HG02678 (cell line): ENCODE measurements at regions not wholly inside any gene's neighbourhood (a gene's known extent, or its start where the extent isn't known, plus 50 kb on each side); places are given as distances from the start of the nearest gene placed in this dataset.
"Not testable (repeated sequence)": the region's sequence is repeated elsewhere in the genome, so short reads cannot be mapped to it uniquely, and the experiment has no call there.

ENCODE experiments used
- ATAC-seq: cut with Tn5 transposase; IDR thresholded peaks from one replicate; pipeline ENCODE4 v1.9.1; 2021; ENCODE audit warnings: mild to moderate bottlenecking, moderate library complexity; ENCODE audit not compliant: unreplicated experiment

DNA sequence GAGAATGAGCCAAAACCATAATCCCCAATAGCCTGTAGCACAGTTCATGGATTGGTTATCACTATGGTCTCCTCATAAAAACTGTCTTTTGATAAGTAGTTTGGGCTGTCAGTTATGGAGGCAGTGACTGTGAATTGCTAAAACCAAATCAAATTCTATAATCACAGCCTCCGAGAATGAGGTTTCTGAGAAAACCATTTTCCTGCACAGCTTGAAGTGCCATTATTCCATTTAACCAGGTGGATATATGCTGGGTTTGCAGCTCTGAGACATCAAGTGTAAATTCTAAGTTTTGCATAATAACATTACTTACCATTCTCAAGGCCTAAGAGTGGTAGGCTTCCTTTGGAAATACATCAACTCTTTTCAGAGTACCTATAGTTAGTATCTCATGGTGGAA is 485.4 kb downstream of the FRK start:
- ATAC-seq: no peak

DNA sequence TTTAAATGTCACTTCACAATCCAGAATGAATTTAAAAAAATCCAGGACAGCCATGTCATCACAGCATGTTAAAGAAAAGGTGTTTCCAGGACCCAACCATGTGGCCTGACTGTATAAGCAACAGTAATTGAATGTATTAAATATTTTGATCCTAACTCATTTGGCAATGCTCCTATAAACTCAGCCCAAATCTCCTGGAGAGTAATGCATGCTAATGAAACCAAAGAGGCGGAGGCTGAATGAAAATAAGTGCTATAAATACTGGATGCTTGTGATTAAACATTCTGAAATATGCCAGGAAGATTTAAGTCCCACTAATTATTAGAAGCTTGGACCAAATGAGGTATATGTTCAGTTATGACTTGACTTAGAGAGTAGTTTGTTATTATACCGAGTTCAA is 486.8 kb downstream of the FRK start:
- no peak for ATAC-seq

DNA sequence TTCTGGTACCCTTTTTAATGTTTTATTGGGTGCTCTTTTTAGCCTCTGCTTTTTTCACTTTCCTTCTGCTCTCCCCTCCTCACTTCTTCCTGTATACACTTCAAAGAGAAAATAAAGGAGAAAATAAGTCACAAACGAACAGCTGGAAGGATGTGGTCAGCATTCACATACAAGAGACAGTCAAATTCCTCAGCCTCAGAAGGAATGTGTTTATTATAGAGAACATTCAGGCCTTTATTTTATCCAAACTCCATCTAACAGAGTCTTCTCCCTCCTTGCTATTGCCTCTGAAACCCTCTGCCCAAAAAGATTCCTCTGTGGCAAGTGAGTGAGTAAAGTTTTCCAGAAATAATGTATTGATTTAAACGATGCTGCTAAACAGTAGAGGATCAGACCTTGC is 490.4 kb downstream of the FRK start:
- no peak for ATAC-seq

DNA sequence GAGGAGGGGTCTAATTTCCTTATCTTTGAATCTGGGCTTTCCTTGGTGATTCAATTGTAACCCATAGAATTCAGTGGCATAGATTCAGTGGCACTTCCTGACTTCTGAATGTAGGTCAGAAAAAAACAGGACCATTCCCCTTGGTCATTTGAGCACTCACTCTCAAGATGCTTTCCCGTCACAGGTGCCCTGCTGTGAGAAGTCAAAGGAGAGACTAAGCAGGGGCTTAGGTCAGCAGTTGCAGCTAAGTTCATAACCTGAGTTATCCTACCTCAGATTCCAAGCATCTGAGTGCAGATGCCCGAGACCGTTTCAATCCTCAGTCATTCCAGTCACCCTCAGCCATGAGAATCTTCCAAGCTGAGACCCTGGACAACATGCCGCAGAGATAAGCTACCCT is 506.6 kb downstream of the FRK start:
- ATAC-seq: no peak

DNA sequence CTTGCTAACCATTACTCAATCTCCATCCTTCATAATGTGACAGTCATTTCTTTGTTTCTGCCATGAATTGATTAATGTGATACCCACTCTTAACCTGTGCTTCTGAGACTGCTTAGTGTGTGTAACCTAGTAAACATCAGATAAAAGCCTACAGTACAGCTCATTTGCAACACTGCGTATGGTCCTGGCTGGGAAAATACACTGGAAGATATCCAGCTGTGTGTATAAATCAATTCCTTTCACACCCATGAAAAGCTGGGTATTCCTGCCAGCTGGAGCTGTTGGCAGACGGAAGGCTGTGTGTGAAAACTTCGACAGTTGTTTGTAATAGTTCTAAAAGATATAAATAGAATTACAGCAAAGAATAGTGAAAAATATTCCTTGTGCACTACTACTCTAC is 509.2 kb downstream of the FRK start:
- ATAC-seq: no peak

DNA sequence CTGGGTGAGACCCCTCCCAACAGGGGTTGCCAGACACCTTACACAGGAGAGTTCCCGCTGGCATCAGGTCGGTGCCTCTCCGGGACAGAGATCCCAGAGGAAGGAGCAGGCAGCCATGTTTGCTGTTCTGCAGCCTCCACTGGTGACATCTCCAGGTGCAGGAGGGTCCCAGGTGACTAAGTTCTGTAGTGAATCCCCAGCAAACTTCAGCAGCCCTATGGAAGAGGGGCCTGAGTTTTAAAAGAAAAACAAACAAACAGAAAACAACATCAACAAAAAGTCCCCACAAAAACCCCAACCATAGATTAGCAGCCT is 515.1 kb downstream of the FRK start:
- no peak for ATAC-seq

DNA sequence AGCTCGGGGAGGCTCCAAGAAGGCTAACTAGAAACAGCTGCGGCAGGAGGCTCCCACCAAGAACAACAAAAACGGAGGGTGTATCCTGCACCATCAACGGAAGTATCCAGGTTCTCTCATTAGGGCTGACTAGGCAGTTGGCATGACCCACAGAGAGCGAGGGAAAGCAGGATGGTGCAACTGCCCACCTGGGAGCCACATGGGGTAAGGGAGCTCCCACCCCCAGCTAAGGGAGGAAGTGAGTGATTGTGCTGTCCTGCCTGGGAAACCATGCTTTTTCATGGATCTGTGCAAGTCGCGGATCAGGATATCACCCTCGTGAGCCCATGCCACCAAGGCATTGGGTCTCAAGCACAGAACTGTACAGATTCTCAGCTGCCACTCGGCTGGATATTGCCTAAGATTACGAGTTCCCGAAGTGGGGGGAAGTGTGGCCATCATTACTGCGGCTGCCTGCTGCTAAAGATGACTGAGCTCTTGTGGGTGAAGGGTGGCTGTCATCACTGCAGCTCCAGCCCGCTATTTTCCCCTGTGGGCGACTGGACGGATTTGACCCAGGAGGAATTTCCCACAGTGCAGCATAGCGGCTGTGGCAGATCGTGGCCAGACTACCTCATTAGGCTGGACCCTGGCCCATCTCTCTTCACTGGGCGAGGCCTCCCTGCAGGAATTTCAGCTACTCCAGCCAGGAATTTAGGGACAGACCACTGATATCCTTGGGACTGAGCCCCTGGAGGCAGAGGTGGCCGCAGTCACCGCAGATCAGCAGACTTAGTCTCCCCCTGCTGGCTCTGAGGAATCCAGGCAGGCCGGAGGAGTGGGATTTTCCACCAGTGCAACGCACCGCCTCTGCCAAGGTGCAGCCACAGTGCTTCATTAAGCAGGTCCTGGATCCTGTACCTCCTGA is 515.7 kb downstream of the FRK start:
- no peak for ATAC-seq

DNA sequence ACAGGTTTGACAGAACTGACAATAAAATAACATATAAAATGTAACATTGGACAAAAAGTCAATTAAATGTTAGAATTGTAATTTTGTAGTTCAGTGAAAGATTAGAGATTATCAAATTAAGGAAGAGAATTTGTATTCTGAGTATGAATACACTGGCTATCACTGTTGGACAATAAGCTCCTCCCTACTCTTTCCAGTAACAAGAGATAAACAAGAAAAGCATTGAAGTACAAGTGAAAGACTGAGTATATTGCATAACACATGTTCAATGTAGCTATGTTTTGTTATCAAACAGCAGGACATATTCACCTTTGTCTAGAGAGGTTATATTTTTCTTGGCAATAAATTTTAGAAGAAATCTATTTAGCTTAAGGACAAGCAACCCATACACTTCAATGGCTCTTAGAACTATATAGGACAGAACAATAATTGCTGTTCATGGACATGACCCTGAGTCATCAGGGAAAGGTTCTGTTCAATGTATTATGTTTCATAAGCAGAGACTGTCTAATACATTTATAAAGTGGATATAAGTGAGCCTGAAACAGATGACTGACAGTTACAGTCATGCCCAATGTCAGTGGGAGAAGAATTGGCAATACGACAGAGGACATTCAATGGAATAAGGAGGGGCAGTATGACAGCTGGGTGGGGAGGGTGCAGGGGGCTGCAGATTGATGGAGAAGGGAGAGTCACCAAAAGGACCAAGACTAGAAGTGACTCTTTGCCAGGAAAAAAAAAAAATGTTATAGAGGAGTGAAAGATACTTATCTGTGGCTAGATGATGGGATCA is 520.4 kb downstream of the FRK start:
- ATAC-seq: no peak

DNA sequence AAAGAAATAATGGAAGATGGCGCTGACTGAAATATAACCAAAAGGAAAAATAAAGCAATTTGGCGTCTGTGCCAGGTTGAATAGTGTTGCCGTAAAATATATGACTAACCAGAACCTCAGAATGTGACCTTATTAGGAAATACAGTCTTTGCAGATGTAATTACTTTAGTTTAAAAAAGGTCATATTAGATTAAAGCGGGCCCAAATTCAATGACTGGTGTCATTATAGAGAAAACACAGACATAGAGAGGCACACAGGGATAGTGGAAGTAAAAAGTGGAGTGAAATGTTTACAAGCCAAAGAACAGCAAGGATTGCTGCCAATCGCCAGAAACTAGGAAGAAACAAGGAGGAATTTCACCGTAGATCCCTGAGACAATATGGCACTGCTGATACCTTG is 521.2 kb downstream of the FRK start:
- no peak for ATAC-seq

DNA sequence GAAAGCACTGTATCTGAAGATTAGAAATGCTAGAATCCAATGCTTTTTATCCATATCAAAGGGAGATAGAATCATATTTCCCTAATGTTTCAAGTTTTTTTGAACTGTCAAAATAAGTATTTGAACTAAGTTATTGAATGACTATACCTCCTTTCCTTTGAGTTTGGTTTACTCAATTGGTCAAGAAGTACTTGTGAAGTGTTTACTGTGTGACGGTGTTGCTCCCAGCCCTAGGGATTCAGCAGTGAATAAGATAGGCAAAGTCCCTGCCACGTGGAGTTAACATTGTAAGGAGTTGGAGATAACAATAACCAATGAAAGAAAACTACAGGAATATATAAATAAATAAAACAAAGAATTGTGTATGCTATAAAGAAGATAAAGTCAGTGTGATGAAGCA is 535.9 kb downstream of the FRK start:
- no peak for ATAC-seq

DNA sequence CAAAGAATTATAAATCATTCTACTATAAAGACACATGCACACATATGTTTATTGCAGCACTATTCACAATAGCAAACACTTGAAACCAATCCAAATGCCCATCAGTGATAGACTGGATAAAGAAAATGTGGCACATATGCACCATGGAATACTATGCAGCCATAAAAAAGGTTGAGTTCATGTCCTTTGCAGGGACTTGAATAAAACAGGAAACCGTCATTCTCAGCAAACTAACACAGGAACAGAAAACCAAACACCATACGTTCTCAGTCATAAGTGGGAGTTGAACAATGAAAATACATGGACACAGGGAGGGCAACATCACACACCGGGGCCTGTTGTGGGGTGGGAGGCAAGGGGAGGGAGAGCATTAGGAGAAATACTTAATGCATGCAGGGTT is 538.9 kb downstream of the FRK start:
- ATAC-seq: not testable (repeated sequence)

DNA sequence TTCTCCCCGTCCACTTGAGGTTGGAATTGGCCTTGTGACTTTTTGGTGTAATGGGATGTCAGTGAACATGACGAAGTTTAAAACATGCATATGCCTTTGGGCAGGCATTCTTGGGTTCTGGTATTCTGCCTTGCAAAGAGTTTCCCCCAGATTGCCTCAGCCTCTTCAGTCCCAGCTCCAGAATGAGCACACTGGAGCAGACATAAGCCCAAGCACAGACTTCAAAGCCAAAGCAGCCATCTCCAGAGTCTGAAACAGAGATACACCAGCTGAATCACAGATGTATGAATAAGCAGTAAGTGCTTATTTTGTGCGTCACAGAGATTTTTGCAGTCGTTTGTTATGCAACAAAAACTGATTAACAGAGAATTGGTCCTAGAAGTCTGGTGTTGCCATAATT is 546.0 kb downstream of the FRK start:
- no peak for ATAC-seq

DNA sequence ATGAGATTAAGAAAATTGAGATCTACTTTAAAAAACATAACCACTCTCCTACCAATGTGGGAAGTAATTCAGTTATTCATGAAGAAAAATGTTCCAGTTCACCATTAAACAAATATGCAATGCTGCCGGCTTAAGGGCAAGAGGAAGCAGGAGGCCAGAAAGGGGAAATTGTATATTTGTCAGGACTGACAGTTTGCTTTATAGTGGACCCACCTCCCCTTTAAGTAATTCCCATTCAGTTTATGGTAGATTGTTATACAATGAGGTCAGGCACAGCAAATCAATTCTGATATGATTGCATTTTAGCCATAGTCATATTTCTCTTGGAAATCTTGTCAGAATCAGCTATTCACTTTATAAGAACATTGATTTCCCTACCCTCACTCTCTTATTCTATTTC is 547.8 kb downstream of the FRK start:
- no peak for ATAC-seq

DNA sequence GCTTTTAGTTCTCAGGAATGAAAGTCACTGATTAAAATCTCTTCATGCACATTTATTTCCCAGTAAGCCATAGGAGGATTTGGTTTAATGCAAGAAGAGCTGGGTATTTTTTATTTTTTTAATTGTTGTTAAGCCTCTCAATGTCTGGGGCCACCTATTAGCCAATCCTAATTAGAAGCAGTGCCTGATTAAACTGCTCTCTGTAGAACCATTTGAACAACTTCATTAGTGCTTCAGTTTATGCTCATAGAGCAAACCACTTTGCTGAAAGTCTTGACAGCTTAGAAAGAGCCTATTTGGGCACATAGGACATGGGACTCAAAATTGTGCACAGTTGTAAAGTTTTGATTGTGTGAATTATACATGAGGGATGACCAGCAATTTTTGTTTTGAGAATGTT is 548.9 kb downstream of the FRK start:
- no peak for ATAC-seq

DNA sequence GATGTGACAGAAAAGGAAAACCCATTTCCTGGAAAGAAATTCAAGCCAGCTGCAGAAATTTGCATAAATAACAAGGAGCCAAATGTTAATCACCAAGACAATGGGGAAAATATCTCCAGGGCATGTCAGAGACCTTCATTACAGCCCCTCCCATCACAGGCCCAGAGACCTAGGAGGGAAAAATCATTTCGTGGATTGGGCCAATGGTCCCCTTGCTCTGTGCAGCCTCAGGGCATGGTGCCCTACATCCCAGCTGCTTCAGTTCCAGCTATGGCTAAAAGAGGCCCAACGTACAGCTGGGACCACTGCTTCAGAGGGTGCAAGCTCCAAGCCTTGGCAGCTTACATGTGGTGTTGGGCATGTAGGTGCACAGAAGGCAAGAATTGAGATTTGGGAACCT is 558.3 kb downstream of the FRK start:
- not testable (repeated sequence) for ATAC-seq

DNA sequence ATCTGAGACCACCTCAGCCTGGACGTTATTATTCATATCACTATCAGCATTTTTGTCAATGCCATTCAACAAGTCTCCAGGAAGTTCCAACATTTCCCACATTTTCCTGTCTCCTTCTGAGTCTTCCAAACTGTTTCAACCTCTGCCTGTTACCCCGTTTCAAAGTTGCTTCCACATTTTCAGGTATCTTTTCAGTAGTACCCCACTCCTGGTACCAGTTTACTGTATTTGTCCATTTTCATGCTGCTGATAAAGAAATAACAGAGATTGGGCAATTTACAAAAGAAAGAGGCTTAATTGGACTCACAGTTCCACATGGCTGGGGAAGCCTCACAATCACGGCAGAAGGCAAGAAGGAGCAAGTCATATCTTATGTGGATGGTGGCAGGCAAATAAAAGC is 565.5 kb downstream of the FRK start:
- ATAC-seq: no peak

DNA sequence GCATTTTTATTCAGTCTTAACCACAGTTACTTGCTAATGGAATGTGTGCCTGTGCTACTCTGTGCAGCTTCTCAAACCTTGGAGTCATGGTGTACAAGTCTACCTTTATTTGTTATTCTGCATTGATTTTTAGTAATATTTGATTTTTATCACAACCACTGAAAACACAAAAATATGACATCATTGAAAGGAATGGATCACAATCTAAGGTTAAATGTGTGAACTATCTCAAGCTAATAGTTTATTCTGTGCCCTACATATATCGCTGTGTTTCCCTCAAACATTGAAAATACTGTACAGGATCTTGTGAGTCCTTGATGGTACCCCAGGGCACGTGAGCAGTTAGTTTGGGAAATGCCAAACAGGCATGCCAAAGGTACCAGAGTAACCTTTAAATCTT is 573.4 kb downstream of the FRK start:
- ATAC-seq: no peak

DNA sequence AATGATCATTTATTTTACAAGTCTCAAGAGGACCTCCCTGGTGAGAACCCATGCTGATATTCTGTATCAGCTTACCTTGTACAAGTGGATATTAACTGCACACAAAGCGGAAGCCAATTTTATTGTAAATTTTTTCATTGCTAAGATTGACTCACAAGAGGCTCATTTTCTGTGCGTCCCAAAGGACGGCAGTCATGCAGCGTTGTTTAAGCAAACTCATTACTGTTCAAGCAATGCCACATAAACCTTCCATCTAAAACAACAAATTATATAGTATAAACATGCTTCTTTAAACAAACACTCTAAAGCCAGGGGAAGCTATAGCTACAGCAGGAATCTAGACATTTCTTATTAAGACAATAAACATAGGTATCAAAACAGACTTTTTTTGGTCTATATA is 575.3 kb downstream of the FRK start:
- no peak for ATAC-seq

DNA sequence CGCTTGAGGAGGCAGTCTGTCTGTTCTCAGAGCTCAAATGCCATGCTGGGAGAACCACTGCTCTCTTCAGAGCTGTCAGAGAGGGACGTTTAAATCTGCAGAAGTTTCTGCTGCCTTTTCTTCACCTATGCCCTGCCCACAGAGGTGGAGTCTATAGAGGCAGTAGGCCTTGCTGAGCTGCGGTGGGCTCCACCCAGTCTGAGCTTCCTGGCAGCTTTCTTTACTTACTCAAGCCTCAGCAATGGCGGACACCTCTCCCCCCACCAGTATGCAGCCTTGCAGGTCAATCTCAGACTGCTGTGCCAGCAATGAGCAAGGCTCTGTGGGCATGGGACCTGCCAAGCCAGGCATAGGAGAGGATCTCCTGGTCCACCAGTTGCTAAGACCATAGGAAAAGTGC is 580.1 kb downstream of the FRK start:
- not testable (repeated sequence) for ATAC-seq

DNA sequence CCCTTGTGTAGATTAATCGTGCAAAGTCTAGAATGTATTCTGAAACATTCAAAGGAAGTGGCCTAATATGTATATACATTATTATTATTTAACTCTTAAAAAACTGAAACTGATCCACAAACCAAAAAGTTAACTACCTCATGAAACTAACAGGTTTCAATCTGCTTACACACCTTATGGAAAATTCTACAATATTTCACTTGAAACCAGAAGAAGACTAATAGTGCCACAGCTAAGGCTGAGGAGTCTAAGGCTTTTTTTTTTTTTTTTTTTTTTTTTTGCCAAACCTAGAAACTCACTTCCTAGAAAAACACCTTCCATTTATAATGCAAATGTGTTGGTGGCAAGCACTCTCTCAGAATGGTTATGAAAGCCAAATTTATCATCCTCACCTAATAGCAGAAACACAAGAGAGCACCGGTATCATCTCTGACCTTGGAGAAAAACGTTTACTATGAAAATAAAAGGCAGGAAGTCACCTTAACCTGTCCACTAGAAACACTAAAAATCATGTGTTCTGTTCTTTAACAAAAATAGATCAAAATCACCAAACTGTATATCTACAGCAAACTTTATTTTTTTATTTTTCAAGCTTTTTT is 586.1 kb downstream of the FRK start:
- ATAC-seq: no peak

DNA sequence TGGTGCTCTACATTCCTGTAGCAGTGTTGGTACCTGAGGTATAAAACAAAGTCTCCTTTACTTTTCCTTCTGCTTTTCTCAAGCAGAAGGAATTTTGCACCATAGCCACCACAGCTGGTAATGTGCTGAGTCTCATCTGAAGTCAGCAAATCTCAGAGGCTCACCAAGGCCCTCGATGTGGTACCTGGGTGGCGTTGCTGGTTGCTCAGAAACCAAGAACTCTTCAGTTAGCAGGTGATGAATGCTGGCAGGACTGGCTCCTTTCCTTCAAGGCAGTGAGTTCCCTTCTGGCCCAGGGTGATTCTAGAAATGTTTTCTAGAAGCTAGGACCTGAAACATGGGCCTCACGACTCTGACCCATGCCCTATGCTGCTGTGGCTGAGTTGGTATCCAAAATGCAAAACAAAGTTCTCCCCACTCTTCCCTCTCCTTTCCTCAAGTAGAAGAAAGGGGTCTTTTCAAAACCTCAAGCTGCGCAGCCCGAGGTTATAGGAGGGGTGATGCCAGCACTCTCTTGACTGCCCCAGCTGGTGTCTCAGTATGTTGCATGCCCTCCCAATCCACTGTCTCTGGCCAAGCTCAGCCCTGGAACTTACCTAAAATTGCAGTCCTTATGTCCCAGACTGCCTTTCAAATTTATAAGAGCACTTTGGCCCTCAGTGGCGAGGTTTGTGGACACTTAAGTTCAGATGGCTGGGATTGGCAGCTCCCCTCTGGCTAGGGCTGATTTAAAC is 592.3 kb downstream of the FRK start:
- ATAC-seq: no peak
